DOHH2 (cell line): ENCODE measurements at regions not wholly inside any gene's neighbourhood (a gene's known extent, or its start where the extent isn't known, plus 50 kb on each side); places are given as distances from the start of the nearest gene placed in this dataset.

Experiments
- H3F3A ChIP-seq: fragments of 200-600 bp; sonication (generic), shearing (Covaris generic); 2 replicates; pipeline ENCODE4 v1.6.0; 2016; ENCODE audit warnings: antibody characterized with exemption, mild to moderate bottlenecking; ENCODE audit not compliant: control insufficient read depth, insufficient read depth
- H3K27ac ChIP-seq: fragments of 200-600 bp; sonication (generic); 2 replicates; pipeline ENCODE4 v1.5.1; 2014; ENCODE audit warnings: low read depth, mild to moderate bottlenecking, low read length, moderate library complexity
- H3K27me3 ChIP-seq: fragments of 200-600 bp; sonication (generic); 2 replicates; pipeline ENCODE4 v1.6.1; 2014; ENCODE audit warnings: mild to moderate bottlenecking, low read length, mixed read lengths; ENCODE audit not compliant: control insufficient read depth
- H3K36me3 ChIP-seq: fragments of 200-600 bp; sonication (generic); 2 replicates; pipeline ENCODE4 v1.6.1; 2014; ENCODE audit warnings: mild to moderate bottlenecking, low read length, moderate library complexity, mixed read lengths; ENCODE audit not compliant: control insufficient read depth
- H3K4me1 ChIP-seq: fragments of 200-600 bp; sonication (generic); 2 replicates; pipeline ENCODE4 v1.6.1; 2014; ENCODE audit warnings: mild to moderate bottlenecking, low read length, mixed read lengths; ENCODE audit not compliant: control insufficient read depth
- H3K4me2 ChIP-seq: fragments of 200-600 bp; sonication (generic); 2 replicates; pipeline ENCODE4 v1.6.0; 2014; ENCODE audit warnings: mild to moderate bottlenecking, low read length, moderate library complexity
- H3K4me3 ChIP-seq: fragments of 200-600 bp; sonication (generic); 2 replicates; pipeline ENCODE4 v1.5.1; 2014; ENCODE audit warnings: mild to moderate bottlenecking, low read length, mixed read lengths
- H3K79me2 ChIP-seq: fragments of 200-600 bp; sonication (generic); 2 replicates; pipeline ENCODE4 v1.6.1; 2014; ENCODE audit warnings: mild to moderate bottlenecking, low read length, mixed read lengths; ENCODE audit not compliant: control insufficient read depth
- H3K9me2 ChIP-seq: fragments of 200-600 bp; sonication (generic); replicated peaks from 2 replicates; pipeline ENCODE4 v1.6.1; 2014; ENCODE audit warnings: mild to moderate bottlenecking, low read length, mixed read lengths; ENCODE audit not compliant: control insufficient read depth
- H3K9me3 ChIP-seq: fragments of 200-600 bp; sonication (generic); 2 replicates; pipeline ENCODE4 v1.6.1; 2014; ENCODE audit warnings: antibody characterized with exemption, low read length, mixed read lengths; ENCODE audit not compliant: control insufficient read depth, insufficient read depth
- H4K20me1 ChIP-seq: fragments of 200-600 bp; sonication (generic); 2 replicates; pipeline ENCODE4 v1.6.0; 2014; ENCODE audit warnings: low read depth, mild to moderate bottlenecking, antibody characterized with exemption, low read length, moderate library complexity; ENCODE audit not compliant: control insufficient read depth, insufficient read depth
- EZH2phosphoT487 ChIP-seq: fragments of 200-600 bp; sonication (generic); IDR thresholded peaks from 2 replicates; pipeline ENCODE4 v1.6.1; 2017; ENCODE audit warnings: borderline replicate concordance, mild to moderate bottlenecking, antibody characterized with exemption, low read length, moderate library complexity, mixed read lengths
- TF ChIP-seq, protein P1 (sequence below): fragments of 200-600 bp; sonication (generic); IDR thresholded peaks from one replicate; pipeline ENCODE4 v1.5.1; 2014; ENCODE audit warnings: antibody characterized with exemption, mild to moderate bottlenecking, low read depth, low read length; ENCODE audit not compliant: poor library complexity, severe bottlenecking

GRCh38 chr10:31172925-31173324, 141.3 kb upstream of the ZNF438 start:
- no peaks in the 10 kb centered on the region for H3K79me2 ChIP-seq

GRCh38 chr10:31173752-31174151, 142.1 kb upstream of the ZNF438 start:
- Histone ChIP-seq H3K27ac (no peak overlapping the region), H3K4me3 (no peak overlapping the region), H3K36me3 (no peaks in the 10 kb centered on the region), H3K79me2 (no peaks in the 10 kb centered on the region), H4K20me1 (no peaks in the 10 kb centered on the region), H3K4me2 (no peak overlapping the region), H3K4me1 (no peaks in the 10 kb centered on the region), H3K9me2 (no peaks in the 10 kb centered on the region), H3K9me3 (peaks cover 8% of the 10 kb centered on the region; the same call in 1 of the 2 replicates), H3F3A (no peaks in the 10 kb centered on the region), H3K27me3 (no peaks in the 10 kb centered on the region)
- TF ChIP-seq, protein P1, sequence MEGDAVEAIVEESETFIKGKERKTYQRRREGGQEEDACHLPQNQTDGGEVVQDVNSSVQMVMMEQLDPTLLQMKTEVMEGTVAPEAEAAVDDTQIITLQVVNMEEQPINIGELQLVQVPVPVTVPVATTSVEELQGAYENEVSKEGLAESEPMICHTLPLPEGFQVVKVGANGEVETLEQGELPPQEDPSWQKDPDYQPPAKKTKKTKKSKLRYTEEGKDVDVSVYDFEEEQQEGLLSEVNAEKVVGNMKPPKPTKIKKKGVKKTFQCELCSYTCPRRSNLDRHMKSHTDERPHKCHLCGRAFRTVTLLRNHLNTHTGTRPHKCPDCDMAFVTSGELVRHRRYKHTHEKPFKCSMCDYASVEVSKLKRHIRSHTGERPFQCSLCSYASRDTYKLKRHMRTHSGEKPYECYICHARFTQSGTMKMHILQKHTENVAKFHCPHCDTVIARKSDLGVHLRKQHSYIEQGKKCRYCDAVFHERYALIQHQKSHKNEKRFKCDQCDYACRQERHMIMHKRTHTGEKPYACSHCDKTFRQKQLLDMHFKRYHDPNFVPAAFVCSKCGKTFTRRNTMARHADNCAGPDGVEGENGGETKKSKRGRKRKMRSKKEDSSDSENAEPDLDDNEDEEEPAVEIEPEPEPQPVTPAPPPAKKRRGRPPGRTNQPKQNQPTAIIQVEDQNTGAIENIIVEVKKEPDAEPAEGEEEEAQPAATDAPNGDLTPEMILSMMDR = no peak
- no peak for TF ChIP-seq EZH2phosphoT487

More at GRCh38 chr10:31172925-31173324, 141.3 kb upstream of the ZNF438 start:
- TF ChIP-seq, protein P1 = no peak
- TF ChIP-seq EZH2phosphoT487 = no peak
- peaks cover 8% of the 10 kb centered on the region; the same call in 1 of the 2 replicates for H3K9me3 ChIP-seq
- H3K4me2 ChIP-seq = no peak overlapping the region
- H3K27ac ChIP-seq = no peak overlapping the region
- H3K36me3 ChIP-seq = no peaks in the 10 kb centered on the region
- H3F3A ChIP-seq = no peaks in the 10 kb centered on the region
- no peaks in the 10 kb centered on the region for H3K4me1 ChIP-seq
- H4K20me1 ChIP-seq = no peaks in the 10 kb centered on the region
- no peaks in the 10 kb centered on the region for H3K9me2 ChIP-seq
- no peaks in the 10 kb centered on the region for H3K27me3 ChIP-seq
- H3K4me3 ChIP-seq = no peak overlapping the region

- Histone ChIP-seq H3K27me3 (no peaks in the 10 kb centered on the region), H3K9me3 (no peaks in the 10 kb centered on the region), H3K79me2 (no peaks in the 10 kb centered on the region), H3K9me2 (no peaks in the 10 kb centered on the region), H3K4me3 (no peak overlapping the region), H3K36me3 (no peaks in the 10 kb centered on the region), H3K4me2 (no peak overlapping the region), H3F3A (no peaks in the 10 kb centered on the region), H4K20me1 (no peaks in the 10 kb centered on the region), H3K4me1 (no peaks in the 10 kb centered on the region), H3K27ac (no peak overlapping the region)
- TF ChIP-seq EZH2phosphoT487 = no peak
- TF ChIP-seq, protein P1 = no peak
These were observed 139.8 kb upstream of the ZEB1 start for GRCh38 chr10:31179091-31179680.
